GM19239 (cell line): ENCODE measurements at regions not wholly inside any gene's neighbourhood (a gene's known extent, or its start where the extent isn't known, plus 50 kb on each side); places are given as distances from the start of the nearest gene placed in this dataset.
"Not testable (repeated sequence)": the region's sequence is repeated elsewhere in the genome, so short reads cannot be mapped to it uniquely, and the experiment has no call there.

Source experiments
- DNase-seq: peaks from one replicate; pipeline ENCODE4 v3.0.0; 2011; ENCODE audit warnings: low spot score; ENCODE audit not compliant: insufficient read length
- FAIRE-seq: peaks from 2 replicates; lab custom pipeline; 2011; peaks lifted over from hg19 to GRCh38; lab: Jason Lieb, UNC

DNA sequence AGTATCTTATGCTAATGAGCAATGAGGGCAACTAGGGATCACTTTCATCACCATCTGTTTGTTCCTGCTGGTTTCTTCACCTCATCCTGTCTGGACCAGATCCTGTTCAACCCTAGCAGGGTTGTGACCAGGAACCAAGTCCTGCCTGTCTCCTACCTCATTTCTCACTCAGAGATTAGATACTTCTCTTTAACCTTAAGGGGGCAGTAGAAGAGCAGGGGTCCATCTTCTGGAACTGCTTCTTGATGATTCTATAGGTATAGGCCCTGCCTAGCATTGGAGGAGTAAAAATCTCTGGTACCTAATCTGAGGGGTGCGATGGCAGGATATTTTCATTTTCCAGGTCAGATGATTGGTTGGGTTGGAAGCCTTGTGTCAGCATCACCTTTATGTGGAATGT lies 335.1 kb downstream of the TGIF2LY start:
- FAIRE-seq: peak; percentile 86
- not testable (repeated sequence) for DNase-seq
